NCI-H2081 (cell line): ENCODE measurements at regions not wholly inside any gene's neighbourhood (a gene's known extent, or its start where the extent isn't known, plus 50 kb on each side); places are given as distances from the start of the nearest gene placed in this dataset.
"Not testable (repeated sequence)": the region's sequence is repeated elsewhere in the genome, so short reads cannot be mapped to it uniquely, and the experiment has no call there.

Experiments used
- DNase-seq, 2 experiments: peaks; one replicate each; lab custom pipeline; 2025; lab: John Stamatoyannopoulos, UW

- DNase-seq, result no peak
Observed at GRCh38 chr16:51255349-51255972, 104.4 kb upstream of the SALL1 start.

- DNase-seq, result not testable (repeated sequence)
Observed at GRCh38 chr16:51254390-51254789, 103.3 kb upstream of the SALL1 start.

GRCh38 chr16:51248217-51248616, 97.1 kb upstream of the SALL1 start:
- DNase-seq, result no peak

GRCh38 chr16:51245658-51245995, 94.6 kb upstream of the SALL1 start:
- DNase-seq, result no peak

GRCh38 chr16:51244887-51245657, 94.0 kb upstream of the SALL1 start:
- DNase-seq, result no peak

GRCh38 chr16:51243936-51244436, 92.9 kb upstream of the SALL1 start:
- DNase-seq, result peak in 1 of 2 experiments; percentile 25

GRCh38 chr16:51242296-51242994, 91.4 kb upstream of the SALL1 start:
- DNase-seq, result no peak

- no peak for DNase-seq
Observed at GRCh38 chr16:51239196-51239595, 88.1 kb upstream of the SALL1 start.

- peak; percentile 46 to 66 for DNase-seq
Observed at GRCh38 chr16:51237861-51238378, 86.8 kb upstream of the SALL1 start.

GRCh38 chr16:51237207-51237606, 86.1 kb upstream of the SALL1 start:
- DNase-seq, result no peak

GRCh38 chr16:51236583-51236982, 85.5 kb upstream of the SALL1 start:
- no peak for DNase-seq

GRCh38 chr16:51231702-51232101, 80.6 kb upstream of the SALL1 start:
- DNase-seq, result no peak

GRCh38 chr16:51230035-51230434, 79.0 kb upstream of the SALL1 start:
- not testable (repeated sequence) for DNase-seq

- no peak for DNase-seq
Observed at GRCh38 chr16:51228097-51228659, 77.1 kb upstream of the SALL1 start.

- DNase-seq, result peak; percentile 30 to 78
Observed at GRCh38 chr16:51225878-51226277, 74.8 kb upstream of the SALL1 start.

GRCh38 chr16:51224317-51224716, 73.2 kb upstream of the SALL1 start:
- no peak for DNase-seq

- peak in 1 of 2 experiments; percentile 47 for DNase-seq
Observed at GRCh38 chr16:51222016-51222415, 70.9 kb upstream of the SALL1 start.

GRCh38 chr16:51211148-51211547, 60.1 kb upstream of the SALL1 start:
- no peak for DNase-seq

GRCh38 chr16:51210087-51210486, 59.0 kb upstream of the SALL1 start:
- no peak for DNase-seq

- no peak for DNase-seq
Observed at GRCh38 chr16:51201604-51202003, 50.5 kb upstream of the SALL1 start.
